Chondrocyte (in vitro differentiated cells): ENCODE measurements at regions not wholly inside any gene's neighbourhood (a gene's known extent, or its start where the extent isn't known, plus 50 kb on each side); places are given as distances from the start of the nearest gene placed in this dataset.
A peak's percentile ranks its signal among the peaks of the same experiment; 100 is the strongest.

Experiments used
- DNase-seq: peaks from one replicate; pipeline ENCODE4 v3.0.0; 2021; ENCODE audit warnings: mixed read lengths, low spot score
- H3K27ac Mint-ChIP-seq: one replicate; pipeline ENCODE4 v1.8.0; 2021; ENCODE audit warnings: mild to moderate bottlenecking, moderate library complexity, mixed read lengths; ENCODE audit not compliant: unreplicated experiment
- H3K27me3 Mint-ChIP-seq: 2 replicates; pipeline ENCODE4 v1.8.0; 2021; ENCODE audit warnings: low read depth, mixed read lengths
- H3K36me3 Mint-ChIP-seq: 2 replicates; pipeline ENCODE4 v1.8.0; 2021; ENCODE audit warnings: low read depth, mixed read lengths
- H3K4me1 Mint-ChIP-seq: 2 replicates; pipeline ENCODE4 v1.8.0; 2021; ENCODE audit warnings: low read depth, mild to moderate bottlenecking, mixed read lengths
- H3K4me3 Mint-ChIP-seq: one replicate; pipeline ENCODE4 v1.8.0; 2021; ENCODE audit warnings: mild to moderate bottlenecking, moderate library complexity, mixed read lengths; ENCODE audit not compliant: unreplicated experiment
- H3K9me3 Mint-ChIP-seq: 2 replicates; pipeline ENCODE4 v1.8.0; 2021; ENCODE audit warnings: low read depth, mixed read lengths
- CTCF ChIP-seq: fragments of 200-600 bp; sonication (generic); IDR thresholded peaks from 2 replicates; pipeline ENCODE4 v1.5.0; 2021; ENCODE audit warnings: antibody characterized with exemption, mild to moderate bottlenecking, moderate library complexity

- Mint-ChIP-seq H3K27ac (no peak overlapping the region), H3K4me3 (no peak overlapping the region), H3K9me3 (no peaks in the 10 kb centered on the region), H3K27me3 (no peaks in the 10 kb centered on the region), H3K36me3 (no peaks in the 10 kb centered on the region), H3K4me1 (peaks cover 27% of the 10 kb centered on the region)
- no peak for TF ChIP-seq CTCF
- DNase-seq = no peak
Observed at GRCh38 chr4:166426300-166426863, 553.3 kb downstream of the TLL1 start.

GRCh38 chr4:166432125-166432524, 559.1 kb downstream of the TLL1 start:
- TF ChIP-seq CTCF = no peak
- H3K9me3 Mint-ChIP-seq = peaks cover 4% of the 10 kb centered on the region
- DNase-seq = no peak
- H3K4me1 Mint-ChIP-seq = peaks cover 13% of the 10 kb centered on the region
- no peak overlapping the region for H3K27ac Mint-ChIP-seq
- no peaks in the 10 kb centered on the region for H3K27me3 Mint-ChIP-seq
- no peaks in the 10 kb centered on the region for H3K36me3 Mint-ChIP-seq
- H3K4me3 Mint-ChIP-seq = no peak overlapping the region

DNA sequence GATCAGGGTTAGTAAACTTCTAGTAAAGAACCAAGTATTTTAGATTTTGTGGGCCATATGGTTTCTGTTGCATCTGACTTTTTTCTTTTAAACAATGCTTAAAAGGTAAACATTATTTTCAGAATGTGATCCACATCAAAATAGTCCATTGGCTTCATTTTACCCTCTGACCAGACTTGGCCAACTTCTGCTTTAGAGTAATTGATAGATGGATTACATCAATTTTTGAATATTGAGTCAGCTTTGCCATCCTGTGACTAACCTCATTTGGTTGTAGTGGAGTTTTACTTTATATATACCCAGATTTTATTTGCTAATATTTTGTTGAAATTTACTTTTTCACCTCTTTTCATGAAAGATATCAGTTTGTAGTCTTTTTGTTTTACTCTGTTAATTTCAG, 559.8 kb downstream of the TLL1 start:
- no peaks in the 10 kb centered on the region for H3K27me3 Mint-ChIP-seq
- TF ChIP-seq CTCF = no peak
- no peaks in the 10 kb centered on the region for H3K36me3 Mint-ChIP-seq
- no peak overlapping the region for H3K27ac Mint-ChIP-seq
- peaks cover 13% of the 10 kb centered on the region for H3K4me1 Mint-ChIP-seq
- H3K4me3 Mint-ChIP-seq = no peak overlapping the region
- no peak for DNase-seq
- H3K9me3 Mint-ChIP-seq = peaks cover 4% of the 10 kb centered on the region

GRCh38 chr4:166435449-166435848, 562.4 kb downstream of the TLL1 start:
- no peaks in the 10 kb centered on the region for H3K36me3 Mint-ChIP-seq
- H3K4me3 Mint-ChIP-seq = no peak overlapping the region
- H3K4me1 Mint-ChIP-seq = peaks cover 13% of the 10 kb centered on the region
- peak overlapping the region; percentile 46 for H3K27ac Mint-ChIP-seq
- no peak for TF ChIP-seq CTCF
- H3K27me3 Mint-ChIP-seq = no peaks in the 10 kb centered on the region
- DNase-seq = no peak
- H3K9me3 Mint-ChIP-seq = peaks cover 12% of the 10 kb centered on the region

- H3K9me3 Mint-ChIP-seq = peaks cover 11% of the 10 kb centered on the region
- H3K36me3 Mint-ChIP-seq = peaks cover 5% of the 10 kb centered on the region
Observed at GRCh38 chr4:166458756-166459155, 585.7 kb downstream of the TLL1 start.

More at GRCh38 chr4:166458756-166459155, 585.7 kb downstream of the TLL1 start:
- no peak overlapping the region for H3K27ac Mint-ChIP-seq
- DNase-seq = no peak
- no peak overlapping the region for H3K4me3 Mint-ChIP-seq
- H3K27me3 Mint-ChIP-seq = no peaks in the 10 kb centered on the region
- peaks cover 12% of the 10 kb centered on the region for H3K4me1 Mint-ChIP-seq
- no peak for TF ChIP-seq CTCF
